H9 (cell line): ENCODE measurements at regions not wholly inside any gene's neighbourhood (a gene's known extent, or its start where the extent isn't known, plus 50 kb on each side); places are given as distances from the start of the nearest gene placed in this dataset.
A peak's percentile ranks its signal among the peaks of the same experiment; 100 is the strongest.

Experiments used
- DNase-seq: peaks from one replicate; pipeline ENCODE4 v3.0.0-alpha.2; 2017
- H2AFZ ChIP-seq: one replicate; pipeline ENCODE4 v1.6.1; 2013; ENCODE audit warnings: mild to moderate bottlenecking, low read length, control low read depth, moderate library complexity
- H2AK5ac ChIP-seq: 2 replicates; pipeline ENCODE4 v1.6.1; 2013; ENCODE audit warnings: low read length, control low read depth, mixed read lengths; ENCODE audit not compliant: insufficient read length
- H2BK120ac ChIP-seq: one replicate; pipeline ENCODE4 v1.6.1; 2013; ENCODE audit warnings: low read depth, mild to moderate bottlenecking, low read length, control low read depth, inconsistent platforms; ENCODE audit not compliant: poor library complexity, severe bottlenecking
- H2BK12ac ChIP-seq: 2 replicates; pipeline ENCODE4 v1.6.1; 2013; ENCODE audit warnings: low read length, control low read depth, mixed read lengths, low read depth; ENCODE audit not compliant: insufficient read length
- H2BK15ac ChIP-seq: 2 replicates; pipeline ENCODE4 v1.6.1; 2013; ENCODE audit warnings: low read depth, low read length, control low read depth
- H2BK20ac ChIP-seq: one replicate; pipeline ENCODE4 v1.6.1; 2013; ENCODE audit warnings: low read depth, mild to moderate bottlenecking, low read length, control low read depth, inconsistent platforms; ENCODE audit not compliant: poor library complexity, severe bottlenecking
- H2BK5ac ChIP-seq: 2 replicates; pipeline ENCODE4 v1.6.1; 2013; ENCODE audit warnings: low read length, control low read depth, mixed read lengths; ENCODE audit not compliant: insufficient read length
- H3K14ac ChIP-seq: 2 replicates; pipeline ENCODE4 v1.6.1; 2013; ENCODE audit warnings: low read length, control low read depth; ENCODE audit not compliant: insufficient read depth
- H3K18ac ChIP-seq: 2 replicates; pipeline ENCODE4 v1.6.1; 2013; ENCODE audit warnings: low read depth, mild to moderate bottlenecking, mixed read lengths, low read length, control low read depth; ENCODE audit not compliant: insufficient read length
- H3K23ac ChIP-seq: 2 replicates; pipeline ENCODE4 v1.6.1; 2013; ENCODE audit warnings: low read length, control low read depth, mixed read lengths, low read depth; ENCODE audit not compliant: insufficient read length
- H3K23me2 ChIP-seq: 2 replicates; pipeline ENCODE4 v1.6.1; 2013; ENCODE audit warnings: low read depth, mild to moderate bottlenecking, mixed read lengths, low read length, control low read depth; ENCODE audit not compliant: insufficient read length, poor library complexity, severe bottlenecking
- H3K27ac ChIP-seq: 2 replicates; pipeline ENCODE4 v1.5.1; 2013; ENCODE audit warnings: low read length, control low read depth, mixed read lengths, low read depth; ENCODE audit not compliant: insufficient read length
- H3K27me3 ChIP-seq: 2 replicates; pipeline ENCODE4 v1.6.1; 2013; ENCODE audit warnings: low read length, control low read depth, inconsistent platforms; ENCODE audit not compliant: insufficient read depth
- H3K4ac ChIP-seq: 2 replicates; pipeline ENCODE4 v1.6.1; 2013; ENCODE audit warnings: low read depth, mild to moderate bottlenecking, control low read depth, inconsistent platforms, low read length, moderate library complexity
- H3K4me1 ChIP-seq: 2 replicates; pipeline ENCODE4 v1.6.1; 2013; ENCODE audit warnings: low read length, control low read depth, inconsistent platforms; ENCODE audit not compliant: insufficient read depth
- H3K4me2 ChIP-seq: 2 replicates; pipeline ENCODE4 v1.6.1; 2013; ENCODE audit warnings: low read length, control low read depth, mixed read lengths; ENCODE audit not compliant: insufficient read length, insufficient read depth
- H3K56ac ChIP-seq: 2 replicates; pipeline ENCODE4 v1.6.1; 2013; ENCODE audit warnings: low read depth, mild to moderate bottlenecking, mixed read lengths, low read length, control low read depth; ENCODE audit not compliant: insufficient read length
- H3K79me1 ChIP-seq: 2 replicates; pipeline ENCODE4 v1.6.1; 2013; ENCODE audit warnings: low read depth, mild to moderate bottlenecking, moderate library complexity, low read length, control low read depth, inconsistent platforms; ENCODE audit not compliant: insufficient read depth, poor library complexity, severe bottlenecking
- H3K79me2 ChIP-seq: 2 replicates; pipeline ENCODE4 v1.6.1; 2013; ENCODE audit warnings: low read length, control low read depth, inconsistent platforms; ENCODE audit not compliant: insufficient read depth
- H3K9ac ChIP-seq: 2 replicates; pipeline ENCODE4 v1.6.1; 2013; ENCODE audit warnings: low read length, control low read depth, mixed read lengths; ENCODE audit not compliant: insufficient read length; ENCODE audit errors: extremely low read depth
- H3K9me3 ChIP-seq: one replicate; pipeline ENCODE4 v1.6.1; 2013; ENCODE audit warnings: low read depth, low read length, inconsistent platforms; ENCODE audit not compliant: control insufficient read depth
- H3T11ph ChIP-seq: one replicate; pipeline ENCODE4 v1.6.1; 2013; ENCODE audit warnings: mild to moderate bottlenecking, low read length, control low read depth, inconsistent platforms
- H4K20me1 ChIP-seq: one replicate; pipeline ENCODE4 v1.6.1; 2013; ENCODE audit not compliant: control insufficient read depth, insufficient read length, insufficient read depth
- H4K5ac ChIP-seq: 2 replicates; pipeline ENCODE4 v1.6.1; 2013; ENCODE audit warnings: low read depth, mild to moderate bottlenecking, mixed read lengths, low read length, control low read depth; ENCODE audit not compliant: insufficient read length
- H4K8ac ChIP-seq: replicated peaks from 2 replicates; pipeline ENCODE4 v1.6.1; 2013; ENCODE audit warnings: low read length, control low read depth, mixed read lengths, low read depth; ENCODE audit not compliant: insufficient read length
- H4K91ac ChIP-seq: 2 replicates; pipeline ENCODE4 v1.6.1; 2013; ENCODE audit warnings: low read depth, mild to moderate bottlenecking, moderate library complexity, mixed read lengths, low read length, control low read depth; ENCODE audit not compliant: insufficient read length
- H3K27ac Mint-ChIP-seq, 3 experiments: 2 replicates in 2 of 3; 3 replicates in 1 of 3; pipeline ENCODE4 v1.8.0; 2020 to 2021; ENCODE audit warnings: mixed read lengths in 3 of 3, mild to moderate bottlenecking in 1 of 3, moderate library complexity in 1 of 3
- H3K27me3 Mint-ChIP-seq: 2 replicates; pipeline ENCODE4 v1.8.0; 2021; ENCODE audit warnings: low read depth, mild to moderate bottlenecking, moderate library complexity, mixed read lengths
- H3K36me3 Mint-ChIP-seq, 3 experiments: 2 replicates in 2 of 3; 3 replicates in 1 of 3; pipeline ENCODE4 v1.8.0; 2020 to 2021; ENCODE audit warnings: low read depth in 3 of 3, mixed read lengths in 3 of 3; ENCODE audit not compliant: insufficient read depth in 1 of 3
- H3K4me1 Mint-ChIP-seq, 2 experiments: 2 replicates each; pipeline ENCODE4 v1.8.0; 2020; ENCODE audit warnings: mixed read lengths in 2 of 2
- H3K4me3 Mint-ChIP-seq, 2 experiments: 2 replicates in 1 of 2; 3 replicates in 1 of 2; pipeline ENCODE4 v1.8.0; 2020 to 2021; ENCODE audit warnings: mild to moderate bottlenecking in 2 of 2, mixed read lengths in 2 of 2, moderate library complexity in 1 of 2
- H3K9me3 Mint-ChIP-seq, 2 experiments: 2 replicates in 1 of 2; 3 replicates in 1 of 2; pipeline ENCODE4 v1.8.0; 2020; ENCODE audit warnings: mild to moderate bottlenecking in 2 of 2, mixed read lengths in 2 of 2, moderate library complexity in 1 of 2
- WGBS: extraction: QIAGEN DNeasy Blood & Tissue Kit; methylation state at CpG from one replicate; pipeline ENCODE4 v1.1.7; 2013; ENCODE audit warnings: missing lambda C conversion rate, low lambda C conversion rate, mixed read lengths; ENCODE audit not compliant: insufficient read length; ENCODE audit errors: extremely low coverage; 5-methylcytosine and 5-hydroxymethylcytosine counted together
- TF ChIP-seq, protein P1 (sequence below): fragments of 200-600 bp; sonication (generic); conservative IDR thresholded peaks from 3 replicates; pipeline ENCODE4 v1.8.0; 2021; ENCODE audit warnings: antibody characterized with exemption, mild to moderate bottlenecking

DNA sequence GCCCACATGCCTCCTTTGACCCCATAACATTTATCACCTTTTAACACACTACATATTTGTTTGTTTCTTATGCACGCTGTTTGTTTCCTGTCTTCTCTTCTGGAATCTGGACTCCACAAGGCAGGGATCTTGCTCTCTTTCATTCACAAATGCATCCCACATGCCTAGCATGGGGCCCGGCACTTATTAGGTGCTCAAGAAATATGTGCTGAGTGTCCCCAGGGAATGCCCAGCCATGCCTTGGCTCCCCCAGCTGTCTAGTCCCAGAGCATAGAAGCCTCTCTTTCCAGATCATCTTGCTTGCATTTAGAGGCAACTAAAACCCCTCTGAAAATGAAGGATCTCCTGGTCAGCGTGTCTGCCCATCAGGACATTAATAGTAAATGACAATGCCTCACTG, 283.7 kb downstream of the CBLN1 start:
- no peak overlapping the region for H3K4ac ChIP-seq
- H3K9me3 ChIP-seq = no peaks in the 10 kb centered on the region
- no peak overlapping the region for H3K4me2 ChIP-seq
- no peaks in the 10 kb centered on the region for H3K79me2 ChIP-seq
- H2AFZ ChIP-seq = no peak overlapping the region
- H3K4me1 Mint-ChIP-seq = peaks cover 16 to 27% of the 10 kb centered on the region in 2 experiments
- no peaks in the 10 kb centered on the region for H3K23me2 ChIP-seq
- no peak overlapping the region for H3K18ac ChIP-seq
- H4K5ac ChIP-seq = no peak overlapping the region
- no peak overlapping the region for H3K9ac ChIP-seq
- H3T11ph ChIP-seq = no peak overlapping the region
- no peak overlapping the region for H2BK20ac ChIP-seq
- H2BK120ac ChIP-seq = no peak overlapping the region
- no peaks in the 10 kb centered on the region for H4K20me1 ChIP-seq
- H3K27me3 ChIP-seq = no peaks in the 10 kb centered on the region
- H3K4me3 Mint-ChIP-seq = no peak overlapping the region
- no peak overlapping the region for H4K91ac ChIP-seq
- no peak overlapping the region for H3K23ac ChIP-seq
- no CpG with 5 or more reads among the region's 3 CpGs for WGBS
- peak overlapping the region in 1 of 3 experiments; percentile 5; a peak in 1 of 7 replicates for H3K27ac Mint-ChIP-seq
- H3K4me1 ChIP-seq = peaks cover 6% of the 10 kb centered on the region; the same call in 1 of the 2 replicates
- H3K56ac ChIP-seq = no peak overlapping the region
- H3K36me3 Mint-ChIP-seq = no peaks in the 10 kb centered on the region
- H3K14ac ChIP-seq = peak overlapping the region; percentile 8; the same call in 1 of the 2 replicates
- no peak overlapping the region for H2BK15ac ChIP-seq
- H3K27ac ChIP-seq = no peak overlapping the region
- H4K8ac ChIP-seq = no peak overlapping the region
- H2BK12ac ChIP-seq = no peak overlapping the region
- H3K79me1 ChIP-seq = no peaks in the 10 kb centered on the region
- no peak overlapping the region for H2AK5ac ChIP-seq
- peaks cover 2% of the 10 kb centered on the region for H3K27me3 Mint-ChIP-seq
- DNase-seq = no peak
- no peak overlapping the region for H2BK5ac ChIP-seq
- no peaks in the 10 kb centered on the region for H3K9me3 Mint-ChIP-seq
- TF ChIP-seq, protein P1, sequence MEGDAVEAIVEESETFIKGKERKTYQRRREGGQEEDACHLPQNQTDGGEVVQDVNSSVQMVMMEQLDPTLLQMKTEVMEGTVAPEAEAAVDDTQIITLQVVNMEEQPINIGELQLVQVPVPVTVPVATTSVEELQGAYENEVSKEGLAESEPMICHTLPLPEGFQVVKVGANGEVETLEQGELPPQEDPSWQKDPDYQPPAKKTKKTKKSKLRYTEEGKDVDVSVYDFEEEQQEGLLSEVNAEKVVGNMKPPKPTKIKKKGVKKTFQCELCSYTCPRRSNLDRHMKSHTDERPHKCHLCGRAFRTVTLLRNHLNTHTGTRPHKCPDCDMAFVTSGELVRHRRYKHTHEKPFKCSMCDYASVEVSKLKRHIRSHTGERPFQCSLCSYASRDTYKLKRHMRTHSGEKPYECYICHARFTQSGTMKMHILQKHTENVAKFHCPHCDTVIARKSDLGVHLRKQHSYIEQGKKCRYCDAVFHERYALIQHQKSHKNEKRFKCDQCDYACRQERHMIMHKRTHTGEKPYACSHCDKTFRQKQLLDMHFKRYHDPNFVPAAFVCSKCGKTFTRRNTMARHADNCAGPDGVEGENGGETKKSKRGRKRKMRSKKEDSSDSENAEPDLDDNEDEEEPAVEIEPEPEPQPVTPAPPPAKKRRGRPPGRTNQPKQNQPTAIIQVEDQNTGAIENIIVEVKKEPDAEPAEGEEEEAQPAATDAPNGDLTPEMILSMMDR = no peak
